Caco-2 (cell line): ENCODE measurements at regions not wholly inside any gene's neighbourhood (a gene's known extent, or its start where the extent isn't known, plus 50 kb on each side); places are given as distances from the start of the nearest gene placed in this dataset.

Source experiments
- BruUV-seq: library from RNA; stranded (reverse); fragments of 400-500 nt; replicated peaks from 2 replicates; lab custom pipeline; 2021; lab: Mats Ljungman, UMichigan
- CTCF ChIA-PET: fragments of 300-600 bp; sonication (Branson Sonifier 250); formaldehyde crosslinking; loops from one replicate; lab custom pipeline; 2022; ENCODE audit warnings: antibody characterized with exemption; lab: Charles Lee
- POLR2A ChIA-PET: fragments of 300-600 bp; sonication (Branson Sonifier 250); formaldehyde crosslinking; loops from one replicate; lab custom pipeline; 2022; ENCODE audit warnings: antibody characterized with exemption; lab: Charles Lee
- DNase-seq, 2 experiments: peaks; one replicate each; pipeline versions ENCODE4 v3.0.0 to v3.0.0-alpha.2; 2020 to 2022
- H3K27me3 ChIP-seq: replicated peaks from 2 replicates; pipeline ENCODE4 v1.6.0; 2011; ENCODE audit warnings: low read length; ENCODE audit not compliant: control insufficient read depth, insufficient read depth
- H3K36me3 ChIP-seq: 2 replicates; pipeline ENCODE4 v1.5.1; 2011; ENCODE audit warnings: low read length; ENCODE audit not compliant: control insufficient read depth, insufficient read depth
- H3K4me1 ChIP-seq: fragments of 250-450 bp; sonication (Bioruptor Pico); 2 replicates; pipeline ENCODE4 v1.5.1; 2020; ENCODE audit warnings: mild to moderate bottlenecking
- H3K4me3 ChIP-seq: 2 replicates; pipeline ENCODE4 v1.5.1; 2011; ENCODE audit warnings: low read depth, mild to moderate bottlenecking, control low read depth, low read length
- H3K9me3 ChIP-seq: fragments of 250-450 bp; sonication (Bioruptor Pico); 2 replicates; pipeline ENCODE4 v1.5.1; 2020; ENCODE audit warnings: mild to moderate bottlenecking, moderate library complexity
- H3K27ac Mint-ChIP-seq: one replicate; pipeline ENCODE4 v1.8.0; 2022; ENCODE audit warnings: mixed read lengths; ENCODE audit not compliant: unreplicated experiment
- H3K27me3 Mint-ChIP-seq: one replicate; pipeline ENCODE4 v1.8.0; 2022; ENCODE audit warnings: mixed read lengths; ENCODE audit not compliant: insufficient read depth, unreplicated experiment
- H3K36me3 Mint-ChIP-seq: one replicate; pipeline ENCODE4 v1.8.0; 2022; ENCODE audit warnings: mild to moderate bottlenecking, mixed read lengths; ENCODE audit not compliant: insufficient read depth, unreplicated experiment
- H3K4me1 Mint-ChIP-seq: one replicate; pipeline ENCODE4 v1.8.0; 2022; ENCODE audit warnings: low read depth, mixed read lengths; ENCODE audit not compliant: unreplicated experiment
- H3K4me3 Mint-ChIP-seq: one replicate; pipeline ENCODE4 v1.8.0; 2022; ENCODE audit warnings: mild to moderate bottlenecking, moderate library complexity, mixed read lengths; ENCODE audit not compliant: unreplicated experiment
- H3K9me3 Mint-ChIP-seq: one replicate; pipeline ENCODE4 v1.8.0; 2022; ENCODE audit warnings: mixed read lengths; ENCODE audit not compliant: unreplicated experiment
- CTCF ChIP-seq, 2 experiments: fragments of 200-600 bp in 1 of 2; IDR thresholded peaks; 1 replicate in 1 of 2; 2 replicates in 1 of 2; pipeline versions ENCODE4 v1.5.1 to v1.8.0; 2011 to 2022; ENCODE audit warnings: antibody characterized with exemption in 1 of 2, control low read depth in 1 of 2, inconsistent platforms in 1 of 2, low read depth in 1 of 2, low read length in 1 of 2, mild to moderate bottlenecking in 1 of 2, moderate library complexity in 1 of 2; ENCODE audit not compliant: insufficient read depth in 1 of 2, severe bottlenecking in 1 of 2, unreplicated experiment in 1 of 2
- intact Hi-C: fragments of 100-400 bp; cut with micrococcal nuclease; formaldehyde crosslinking; loops from one replicate; pipeline ENCODE4 v1.10.0; 2022; ENCODE audit not compliant: unreplicated experiment

- H3K36me3 Mint-ChIP-seq, result no peaks in the 10 kb centered on the region
- POLR2A ChIA-PET, result no interaction called here
- H3K9me3 Mint-ChIP-seq, result peaks cover 11% of the 10 kb centered on the region
- H3K9me3 ChIP-seq, result 0 out of 2 replicates have a peak, but pooled peaks cover 6% of the 10 kb centered on the region
- no TSS peak for BruUV-seq
- TF ChIP-seq CTCF (IDR thresholded peaks at IDR 0.05; ENCODE audit: insufficient read depth in 1 of 2, low read depth in 1 of 2, low read length in 1 of 2, severe bottlenecking in 1 of 2, unreplicated experiment in 1 of 2), result no peak
- intact Hi-C loops, result no loop called here
- no peaks in the 10 kb centered on the region for H3K4me1 ChIP-seq
- H3K4me3 ChIP-seq, result no peak overlapping the region
- CTCF ChIA-PET, result no interaction called here
- no peaks in the 10 kb centered on the region for H3K27me3 Mint-ChIP-seq
- no peak overlapping the region for H3K4me3 Mint-ChIP-seq
- no peak overlapping the region for H3K27ac Mint-ChIP-seq
- DNase-seq, result no peak
- H3K27me3 ChIP-seq, result no peaks in the 10 kb centered on the region
- H3K4me1 Mint-ChIP-seq, result no peaks in the 10 kb centered on the region
- no peaks in the 10 kb centered on the region for H3K36me3 ChIP-seq
Measured at GRCh38 chr12:84091651-84092050, 820.9 kb downstream of the SLC6A15 start.

- no peaks in the 10 kb centered on the region for H3K27me3 Mint-ChIP-seq
- Histone ChIP-seq H3K4me3 (no peak overlapping the region), H3K36me3 (no peaks in the 10 kb centered on the region), H3K27me3 (no peaks in the 10 kb centered on the region), H3K4me1 (no peaks in the 10 kb centered on the region), H3K9me3 (no peaks in the 10 kb centered on the region)
- H3K9me3 Mint-ChIP-seq, result no peaks in the 10 kb centered on the region
- no peak for TF ChIP-seq CTCF (IDR thresholded peaks at IDR 0.05; ENCODE audit: insufficient read depth in 1 of 2, low read depth in 1 of 2, low read length in 1 of 2, severe bottlenecking in 1 of 2, unreplicated experiment in 1 of 2)
- ChIA-PET POLR2A (no interaction called here), CTCF (no interaction called here)
- no TSS peak for BruUV-seq
- intact Hi-C loops, result no loop called here
- no peak for DNase-seq
- no peaks in the 10 kb centered on the region for H3K4me1 Mint-ChIP-seq
- no peaks in the 10 kb centered on the region for H3K36me3 Mint-ChIP-seq
- no peak overlapping the region for H3K4me3 Mint-ChIP-seq
- H3K27ac Mint-ChIP-seq, result no peak overlapping the region
Measured at GRCh38 chr12:84089356-84089755, 823.2 kb downstream of the SLC6A15 start.

DNA sequence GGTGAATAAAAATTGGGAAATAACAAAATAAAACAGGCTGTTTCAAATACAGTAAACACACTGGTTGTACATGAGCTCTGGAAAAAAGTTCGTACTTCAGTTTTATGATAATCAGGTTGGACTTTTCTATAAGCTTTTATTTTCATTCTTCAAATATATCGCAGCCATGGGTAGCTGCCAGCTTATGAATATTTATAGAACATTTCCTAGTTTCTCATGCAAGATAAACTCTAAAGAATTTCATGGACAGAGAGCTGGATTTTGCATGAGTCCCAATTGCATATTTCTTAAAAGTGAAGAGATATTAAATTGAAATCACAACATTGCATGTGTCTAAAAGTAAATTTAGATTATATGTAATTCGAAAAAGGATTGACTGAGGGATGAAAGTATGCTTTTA lies 827.6 kb downstream of the SLC6A15 start:
- Mint-ChIP-seq H3K36me3 (no peaks in the 10 kb centered on the region), H3K9me3 (no peaks in the 10 kb centered on the region), H3K4me1 (no peaks in the 10 kb centered on the region), H3K4me3 (no peak overlapping the region), H3K27me3 (no peaks in the 10 kb centered on the region), H3K27ac (no peak overlapping the region)
- Histone ChIP-seq H3K27me3 (no peaks in the 10 kb centered on the region), H3K4me3 (no peak overlapping the region), H3K36me3 (no peaks in the 10 kb centered on the region), H3K9me3 (no peaks in the 10 kb centered on the region), H3K4me1 (no peaks in the 10 kb centered on the region)
- ChIA-PET POLR2A (no interaction called here), CTCF (no interaction called here)
- DNase-seq, result no peak
- TF ChIP-seq CTCF (IDR thresholded peaks at IDR 0.05; ENCODE audit: insufficient read depth in 1 of 2, low read depth in 1 of 2, low read length in 1 of 2, severe bottlenecking in 1 of 2, unreplicated experiment in 1 of 2), result no peak
- no TSS peak for BruUV-seq
- intact Hi-C loops, result no loop called here
